HG02870 (cell line): ENCODE measurements at regions not wholly inside any gene's neighbourhood (a gene's known extent, or its start where the extent isn't known, plus 50 kb on each side); places are given as distances from the start of the nearest gene placed in this dataset.
A peak's percentile ranks its signal among the peaks of the same experiment; 100 is the strongest.

Experiments
- ATAC-seq: cut with Tn5 transposase; IDR thresholded peaks from one replicate; pipeline ENCODE4 v1.9.1; 2021; ENCODE audit warnings: mild to moderate bottlenecking, moderate library complexity; ENCODE audit not compliant: unreplicated experiment

DNA sequence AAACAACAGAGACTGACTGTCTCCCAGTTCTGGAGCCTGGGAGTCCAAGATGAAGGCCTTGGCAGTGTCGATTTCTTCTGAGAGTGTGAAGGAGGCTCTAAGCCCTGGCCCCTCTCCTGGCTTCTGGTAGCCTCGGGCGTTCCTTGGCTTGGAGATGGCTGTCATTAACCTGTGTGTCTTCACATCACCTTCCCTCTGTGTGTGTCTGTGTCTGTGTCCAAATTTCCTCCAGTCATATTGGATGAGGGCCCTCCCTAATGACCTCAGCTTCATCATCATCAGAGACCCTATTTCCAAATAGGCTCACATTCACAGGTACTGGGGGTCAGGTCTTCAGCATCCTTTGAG is 138.3 kb downstream of the TOMM20 start:
- no peak for ATAC-seq

DNA sequence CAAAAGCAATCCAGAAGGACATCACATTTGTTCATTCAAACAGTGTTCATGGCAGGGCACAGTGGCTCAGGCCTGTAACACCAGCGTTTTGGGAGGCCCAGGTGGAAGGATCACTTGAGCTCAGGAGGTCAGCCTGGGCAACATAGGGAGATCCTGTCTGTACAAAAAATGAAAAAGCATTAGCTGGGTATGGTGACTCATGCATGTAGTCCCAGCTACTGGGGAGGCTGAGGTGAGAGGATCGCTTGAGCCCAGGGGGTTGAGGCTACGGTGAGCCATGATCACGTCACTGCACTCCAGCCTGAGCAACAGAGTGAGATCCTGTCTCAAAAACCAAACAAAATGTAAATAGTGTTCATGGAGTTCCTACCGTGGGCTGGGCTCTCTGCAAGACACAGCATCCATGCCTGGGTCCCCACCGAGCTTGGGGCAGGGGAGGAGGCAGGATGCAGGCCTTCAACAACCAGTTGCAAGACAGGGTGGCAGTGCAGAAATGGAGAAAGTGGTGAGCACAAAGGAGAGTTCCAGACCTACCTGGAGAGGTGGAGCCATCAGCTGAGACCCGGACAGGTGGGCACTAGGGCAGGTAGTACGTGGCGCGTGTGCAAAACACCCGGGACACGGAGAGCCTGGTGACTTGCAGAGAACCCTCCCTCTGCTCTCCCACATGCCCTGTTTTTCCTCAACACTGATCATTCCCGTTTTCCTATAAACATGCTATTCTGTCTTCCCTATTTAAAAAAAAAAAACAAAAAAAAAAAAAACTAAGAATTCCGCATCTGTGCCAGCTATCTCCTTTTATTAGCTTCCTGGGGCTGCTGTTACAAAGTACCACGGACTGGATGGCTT is 138.9 kb downstream of the TOMM20 start:
- no peak for ATAC-seq

DNA sequence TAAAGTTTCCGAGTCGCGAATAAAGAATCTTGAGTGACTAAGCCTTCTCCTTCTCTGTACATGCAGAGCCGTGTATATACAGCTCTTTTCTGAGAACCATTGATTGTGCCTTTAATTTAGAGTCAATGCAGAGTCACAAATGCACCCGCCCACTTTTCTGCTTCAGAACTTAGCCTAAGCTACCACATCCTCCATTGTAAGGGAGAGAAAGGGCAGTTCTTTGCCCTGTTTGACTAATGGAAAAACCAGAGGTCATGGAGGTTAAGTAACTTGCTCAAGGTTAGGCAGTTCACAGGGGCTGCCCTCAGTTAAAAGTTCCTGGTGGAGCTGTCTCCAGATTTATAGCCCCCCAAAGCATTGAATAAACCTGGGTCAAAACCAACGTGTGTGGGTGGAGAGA is 139.6 kb downstream of the TOMM20 start:
- no peak for ATAC-seq

DNA sequence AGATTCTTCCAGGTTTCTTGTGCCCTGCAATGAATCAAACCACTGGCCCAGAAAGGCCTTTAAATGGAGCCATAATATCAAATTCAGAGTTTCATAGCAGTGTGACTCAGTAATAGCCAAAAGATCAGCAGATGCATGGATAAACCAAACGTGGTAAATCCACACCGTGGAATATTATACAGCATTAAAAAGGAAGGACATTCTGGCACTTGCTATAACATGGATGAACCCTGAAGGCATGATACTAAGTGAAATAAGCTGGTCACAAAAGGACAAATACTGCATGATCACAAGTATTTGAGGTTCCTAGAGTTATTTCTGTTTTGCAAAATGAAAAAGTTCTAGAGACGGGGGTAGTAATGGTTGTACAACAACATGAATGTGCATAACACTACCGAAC is 140.1 kb downstream of the TOMM20 start:
- ATAC-seq: no peak

DNA sequence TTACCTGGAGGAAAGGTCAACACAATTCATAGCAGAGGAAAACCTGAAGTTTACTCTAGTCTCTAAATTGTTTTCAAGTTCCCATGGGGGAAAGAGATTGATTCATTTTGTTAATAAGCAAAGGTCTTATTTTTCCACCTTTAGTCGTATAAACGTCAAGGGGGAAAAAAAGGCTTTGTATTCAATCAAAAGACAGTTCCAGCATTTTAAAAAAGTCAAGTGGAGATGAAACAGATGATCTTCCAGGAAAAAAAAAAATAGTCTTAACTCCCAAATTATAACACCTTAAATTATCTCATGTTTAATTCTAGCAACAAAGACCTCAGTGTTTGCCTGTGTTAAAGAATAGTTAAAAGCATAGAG is 140.5 kb downstream of the TOMM20 start:
- ATAC-seq: no peak

DNA sequence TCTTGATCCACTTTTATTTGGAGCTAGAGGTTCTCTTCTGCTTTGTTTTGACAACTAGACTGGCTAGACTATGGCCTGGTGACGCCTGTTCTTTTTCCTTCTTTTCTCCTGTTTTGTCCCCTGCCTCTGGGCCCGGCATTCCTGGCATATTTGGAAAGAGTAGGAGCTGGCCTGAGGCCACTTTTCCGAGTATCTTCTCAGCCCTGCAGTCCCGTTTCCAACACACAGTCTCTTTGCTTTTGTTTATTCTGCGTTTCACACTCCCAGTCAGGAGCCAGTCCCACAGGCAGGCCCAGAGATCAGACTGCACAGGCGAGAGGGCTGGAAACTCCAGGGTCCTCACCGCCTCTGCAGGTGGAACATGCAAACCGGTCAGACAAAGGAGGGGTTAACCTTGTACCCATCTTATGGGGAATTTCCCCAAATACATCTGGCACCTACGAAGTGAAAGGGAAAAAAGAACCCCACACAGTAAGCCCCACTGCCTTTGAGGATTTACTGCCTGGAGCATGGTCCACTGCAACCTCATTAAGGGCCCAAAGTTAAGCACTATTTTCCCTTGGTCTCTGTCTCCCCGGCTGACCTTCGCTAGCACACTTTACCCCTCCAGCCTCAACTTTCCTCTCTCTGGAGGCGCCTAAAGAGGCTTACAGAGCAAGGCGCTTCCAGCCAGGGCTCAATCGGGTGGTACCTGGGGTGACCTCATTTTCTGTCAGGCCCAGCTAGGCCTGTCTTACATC is 141.1 kb downstream of the TOMM20 start:
- ATAC-seq: peak; percentile 58

DNA sequence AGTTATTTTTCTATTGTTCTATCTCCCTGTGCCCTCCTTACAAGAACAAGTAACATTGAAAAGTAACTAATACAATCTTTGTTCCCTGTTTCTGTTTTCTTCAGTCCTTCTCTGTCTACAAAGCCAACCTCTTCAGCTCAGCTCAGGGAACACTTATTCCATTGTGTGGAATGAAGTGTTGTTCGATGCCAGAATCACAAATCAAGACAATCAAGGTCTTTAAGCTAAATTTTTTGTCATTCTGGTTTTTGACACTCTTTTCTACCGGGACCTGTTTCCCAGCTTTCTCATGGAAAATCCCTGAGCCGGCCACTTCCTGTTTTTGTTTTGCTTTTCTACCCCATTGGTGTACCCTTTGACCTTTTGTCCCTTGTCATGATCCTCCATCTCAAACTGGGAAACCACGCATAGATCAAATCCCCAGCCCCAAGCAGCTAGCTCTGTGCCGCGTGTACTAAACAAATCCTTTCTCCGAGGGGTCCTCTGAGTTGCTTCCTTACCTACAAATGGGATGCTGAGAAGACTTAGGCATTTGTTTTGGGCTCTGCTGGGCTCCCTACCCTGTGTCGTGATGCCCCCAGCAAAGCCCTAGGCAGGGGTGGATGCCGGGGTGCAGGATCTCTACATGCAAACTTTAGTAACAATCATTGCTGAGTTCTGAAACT is 141.8 kb downstream of the TOMM20 start:
- no peak for ATAC-seq

DNA sequence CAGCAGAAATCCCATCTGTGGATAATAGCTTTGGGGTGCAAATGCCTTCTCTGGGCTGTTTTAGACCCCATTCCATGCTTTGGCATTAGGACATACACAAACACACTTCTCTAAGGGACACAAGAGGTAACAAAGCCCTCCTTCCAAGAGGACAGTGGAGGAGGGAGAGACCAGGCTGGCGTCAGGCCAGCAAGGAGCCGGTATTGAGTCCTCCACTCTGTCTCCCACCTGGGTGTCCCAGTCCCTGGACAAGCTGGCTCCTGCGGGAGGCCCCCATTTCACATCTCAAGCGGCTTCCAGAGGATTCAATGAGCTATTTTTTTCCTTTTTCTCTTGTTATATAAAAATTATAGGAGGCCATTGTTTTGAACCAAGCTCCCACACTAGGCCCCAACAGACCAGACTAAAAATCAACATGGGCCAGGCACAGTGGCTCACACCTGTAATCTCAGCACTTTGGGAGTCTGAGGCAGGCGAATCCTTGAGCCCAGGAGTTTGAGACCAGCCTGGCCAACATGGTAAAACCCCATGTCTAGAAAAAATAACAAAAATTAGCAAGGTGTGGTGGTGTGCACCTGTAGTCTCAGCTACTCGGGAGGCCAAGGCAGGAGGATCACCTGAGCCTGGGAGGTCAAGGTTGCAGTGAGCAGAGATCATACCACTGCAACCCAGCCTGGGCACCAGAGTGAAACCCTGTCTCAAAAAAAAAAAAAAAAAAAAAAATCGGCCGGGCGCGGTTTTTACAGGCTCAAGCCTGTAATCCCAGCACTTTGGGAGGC is 142.9 kb downstream of the TOMM20 start:
- no peak for ATAC-seq

DNA sequence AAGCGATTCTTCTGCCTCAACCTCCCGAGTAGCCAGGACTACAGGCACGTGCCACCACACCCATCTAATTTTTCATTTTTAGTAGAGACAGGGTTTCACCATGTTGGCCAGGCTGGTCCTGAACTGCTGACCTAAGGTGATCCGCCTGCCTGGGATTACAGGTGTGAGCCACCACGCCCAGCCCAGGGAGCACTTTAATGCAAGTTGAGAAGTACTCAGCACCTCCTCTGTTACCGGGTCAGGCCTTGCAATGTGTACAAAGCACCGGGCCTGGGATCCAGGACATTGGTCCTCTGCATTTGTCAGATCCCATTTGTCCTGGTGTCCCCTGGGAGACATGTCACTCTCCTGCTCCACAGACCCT is 143.6 kb downstream of the TOMM20 start:
- no peak for ATAC-seq

DNA sequence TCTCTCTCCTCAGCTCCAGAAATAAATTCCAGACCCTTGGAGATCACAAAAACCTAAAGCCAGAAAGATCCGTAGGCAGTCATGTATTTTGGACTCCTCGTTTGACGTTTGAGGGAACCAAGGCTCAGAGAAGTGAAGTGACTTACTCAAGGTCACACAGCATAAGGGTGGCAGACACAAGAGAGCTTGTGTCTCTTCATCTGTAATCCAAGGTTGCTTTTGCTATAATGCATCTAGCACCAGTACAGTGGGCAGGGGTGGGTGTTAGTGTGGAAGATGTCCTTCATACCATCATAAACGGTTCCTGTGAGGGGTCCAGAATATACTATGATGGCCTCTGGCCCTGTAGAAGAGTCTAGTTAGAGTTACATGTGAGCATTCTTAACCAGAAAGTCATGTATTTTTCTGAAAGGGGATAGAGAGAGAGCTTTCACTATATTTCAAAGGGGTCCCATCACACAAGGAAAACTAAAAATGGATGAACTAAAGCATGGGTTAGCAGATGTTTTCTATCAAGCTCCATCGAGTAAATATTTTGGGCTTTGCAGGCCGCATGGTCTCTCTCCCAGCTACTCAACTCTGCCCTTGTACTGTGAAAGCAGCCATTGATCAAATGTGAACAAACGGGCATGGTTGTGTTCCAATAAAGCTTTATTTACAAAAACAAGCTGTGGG is 144.9 kb downstream of the TOMM20 start:
- no peak for ATAC-seq

DNA sequence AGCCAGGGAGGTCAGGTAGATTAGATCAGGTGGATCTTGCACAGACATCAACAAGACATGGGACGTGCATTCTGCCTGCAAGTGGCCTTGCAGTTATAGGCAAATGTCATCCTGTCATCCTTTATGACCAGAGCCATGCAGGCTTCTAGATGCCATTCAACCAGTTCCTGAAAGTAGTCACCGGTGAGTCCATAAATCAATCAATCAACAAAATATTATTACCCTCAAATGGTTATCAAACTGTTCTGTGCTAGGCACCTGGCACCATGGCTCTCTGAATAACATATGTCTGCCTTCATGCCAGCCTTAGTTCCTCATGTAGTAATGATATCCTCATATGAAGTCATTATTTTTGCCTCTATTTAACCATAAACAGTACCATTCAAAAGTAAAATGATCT is 146.9 kb downstream of the TOMM20 start:
- ATAC-seq: no peak

DNA sequence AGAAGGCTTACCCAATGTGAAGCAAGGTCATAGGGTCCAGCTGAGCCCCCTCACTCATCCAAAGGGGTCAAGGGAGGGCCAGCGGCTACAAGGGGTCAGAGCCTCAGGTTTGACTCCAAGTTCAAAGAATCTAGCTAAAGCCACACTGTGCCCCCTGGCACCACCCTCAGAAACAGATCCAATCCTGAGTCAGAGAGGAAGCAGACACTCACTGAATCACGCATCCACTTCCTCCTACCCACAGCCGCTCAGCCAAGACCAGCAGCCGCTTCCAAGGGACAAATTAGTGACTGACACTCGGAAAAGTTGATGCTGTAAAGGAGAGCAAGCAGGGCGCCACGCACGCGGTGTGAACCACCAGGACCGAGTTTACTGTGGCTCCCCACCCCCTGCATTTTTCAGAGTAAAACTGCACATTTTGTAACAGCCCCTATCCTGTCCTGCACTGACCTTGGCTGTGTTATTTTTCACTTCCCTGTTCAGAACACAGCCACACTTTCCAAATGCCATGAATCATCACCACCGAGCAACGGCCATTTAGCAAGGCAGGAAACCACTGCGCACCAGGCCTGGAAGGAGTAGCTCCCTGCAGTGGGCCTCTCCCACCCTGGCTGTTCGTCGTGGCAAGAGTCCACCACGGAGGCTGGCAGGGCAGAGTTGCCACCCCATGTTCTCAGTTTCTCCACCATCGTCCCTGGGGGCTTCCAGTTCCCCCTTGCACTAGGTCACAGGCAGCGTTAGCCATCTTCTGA is 147.8 kb downstream of the TOMM20 start:
- peak; percentile 37 for ATAC-seq

DNA sequence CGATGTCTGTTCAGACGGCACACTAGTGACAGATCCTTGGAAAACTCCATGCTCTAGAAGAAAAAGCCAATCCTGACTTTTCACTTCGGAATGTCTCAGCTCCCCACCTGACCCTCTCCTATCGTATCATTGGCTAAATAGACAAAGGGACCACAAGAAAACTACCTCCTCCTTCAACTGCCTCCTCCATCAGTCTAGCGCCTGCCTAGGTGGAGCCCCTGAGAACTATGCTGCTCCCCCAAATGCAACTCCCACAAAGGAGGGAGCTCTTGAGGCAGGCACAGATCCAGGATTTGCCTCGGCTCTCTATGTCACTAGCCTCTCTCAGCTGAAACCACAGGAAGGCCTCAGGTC is 148.4 kb downstream of the TOMM20 start:
- peak; percentile 2 for ATAC-seq

DNA sequence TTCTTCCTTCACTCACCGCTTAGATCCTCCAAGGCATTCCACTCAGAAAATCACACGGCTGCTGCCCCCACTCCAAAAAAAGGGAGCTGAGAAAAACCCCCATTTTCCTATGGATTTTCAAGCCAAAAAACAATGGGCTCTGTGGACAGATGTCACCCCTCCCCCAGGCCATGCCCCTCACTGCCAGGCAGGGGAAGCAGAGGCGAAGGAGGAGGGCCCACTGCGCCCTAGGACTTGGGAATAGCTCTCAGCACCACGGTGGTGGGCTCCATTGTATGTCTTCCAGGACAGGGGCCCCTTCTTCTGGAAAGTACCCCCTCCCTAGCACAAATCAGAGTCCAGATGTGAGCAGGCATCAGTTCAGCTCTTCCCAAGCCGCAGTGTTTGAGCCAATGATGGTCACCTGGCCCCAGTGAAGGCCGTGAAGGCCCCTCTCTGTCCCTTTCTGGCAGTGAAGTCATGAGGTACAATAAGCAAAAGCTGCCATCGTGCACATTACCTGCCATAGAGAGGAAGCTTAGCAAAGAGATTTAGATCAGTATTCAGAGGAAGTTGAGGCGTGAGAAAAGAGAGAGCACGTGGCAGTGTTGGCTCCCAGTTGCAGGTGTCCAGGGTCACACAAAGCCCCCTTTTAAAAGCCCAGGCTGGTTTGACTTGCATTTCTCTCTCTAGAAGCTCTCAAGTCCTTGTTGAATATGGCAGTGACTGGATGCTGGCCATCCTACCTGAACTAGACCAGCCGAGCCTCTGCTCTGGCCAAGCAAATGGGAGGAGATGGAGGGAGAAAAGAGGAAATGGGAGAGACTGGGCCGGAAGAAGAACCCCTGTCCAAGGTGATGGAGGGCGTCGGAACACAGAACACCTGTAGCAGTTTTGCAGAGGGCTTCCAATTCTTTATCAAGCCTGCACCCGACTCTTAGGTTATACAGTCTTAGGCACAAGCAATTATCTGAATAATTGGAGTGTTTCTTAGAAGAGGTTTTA is 149.0 kb downstream of the TOMM20 start:
- ATAC-seq: no peak

DNA sequence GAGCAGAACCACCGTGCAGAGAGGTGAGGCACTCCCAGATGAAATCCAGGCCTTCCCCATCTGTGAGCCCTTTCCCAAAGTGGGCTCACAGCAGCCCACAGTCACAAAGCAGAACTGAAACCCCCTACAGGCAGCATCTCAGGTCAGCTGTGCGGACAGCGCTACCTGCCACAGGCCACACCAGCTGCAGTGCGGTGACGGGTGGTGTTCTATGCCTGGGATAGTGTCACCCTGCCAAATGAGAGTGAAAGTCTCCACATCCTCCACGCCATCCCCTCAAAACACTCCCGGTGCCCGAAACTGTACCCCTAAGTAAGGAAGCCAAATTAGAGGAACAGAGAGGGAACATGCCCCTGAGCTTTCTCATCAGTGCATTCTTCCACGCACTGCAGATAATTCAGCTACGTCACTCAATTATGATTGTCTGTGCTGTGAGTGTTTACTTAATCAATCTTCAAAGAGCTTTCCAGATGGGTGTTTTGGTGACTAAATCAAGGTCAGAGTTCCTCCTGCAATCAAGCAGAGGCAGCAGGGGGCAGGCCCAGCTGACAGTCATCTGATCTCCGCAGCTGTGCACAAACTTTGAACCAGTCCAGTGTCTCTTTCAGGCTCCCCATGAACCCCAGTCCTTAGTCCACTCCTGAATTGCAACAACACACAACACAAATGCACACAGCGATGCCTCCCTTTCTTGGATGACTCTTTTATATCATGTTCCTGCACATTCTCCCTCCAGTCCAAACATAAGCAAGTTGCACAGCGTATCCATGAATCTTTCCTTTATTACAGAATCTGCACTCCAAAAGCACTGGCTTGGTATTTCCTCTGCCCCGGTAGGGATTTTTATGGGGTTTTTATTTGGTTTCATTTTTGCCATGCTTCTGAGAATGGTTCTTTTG is 150.0 kb downstream of the TOMM20 start:
- ATAC-seq: peak; percentile 61

DNA sequence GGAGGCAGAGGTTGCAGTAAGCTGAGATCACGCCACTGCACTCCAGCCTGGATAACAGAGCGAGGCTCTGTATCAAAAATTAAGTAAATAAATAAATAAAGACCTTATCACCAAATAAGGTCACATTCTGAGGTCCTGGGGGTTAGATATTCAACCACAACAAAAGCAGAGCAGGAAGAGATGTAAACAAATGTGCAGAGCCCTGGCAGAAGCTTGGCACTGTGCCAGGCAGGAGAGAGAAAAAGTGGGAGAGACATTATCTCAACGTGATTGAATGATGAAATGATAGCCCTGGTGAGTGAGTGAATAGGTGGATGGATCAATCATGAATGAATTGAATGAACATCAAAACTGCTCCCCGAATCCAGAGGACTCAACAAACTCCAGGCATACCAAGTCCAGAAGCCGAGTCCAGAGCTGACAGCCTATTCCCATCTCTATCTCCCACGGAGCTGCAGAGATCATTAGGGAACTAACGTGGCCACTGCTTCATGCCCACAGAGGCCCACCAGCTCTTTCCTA is 150.7 kb downstream of the TOMM20 start:
- no peak for ATAC-seq

DNA sequence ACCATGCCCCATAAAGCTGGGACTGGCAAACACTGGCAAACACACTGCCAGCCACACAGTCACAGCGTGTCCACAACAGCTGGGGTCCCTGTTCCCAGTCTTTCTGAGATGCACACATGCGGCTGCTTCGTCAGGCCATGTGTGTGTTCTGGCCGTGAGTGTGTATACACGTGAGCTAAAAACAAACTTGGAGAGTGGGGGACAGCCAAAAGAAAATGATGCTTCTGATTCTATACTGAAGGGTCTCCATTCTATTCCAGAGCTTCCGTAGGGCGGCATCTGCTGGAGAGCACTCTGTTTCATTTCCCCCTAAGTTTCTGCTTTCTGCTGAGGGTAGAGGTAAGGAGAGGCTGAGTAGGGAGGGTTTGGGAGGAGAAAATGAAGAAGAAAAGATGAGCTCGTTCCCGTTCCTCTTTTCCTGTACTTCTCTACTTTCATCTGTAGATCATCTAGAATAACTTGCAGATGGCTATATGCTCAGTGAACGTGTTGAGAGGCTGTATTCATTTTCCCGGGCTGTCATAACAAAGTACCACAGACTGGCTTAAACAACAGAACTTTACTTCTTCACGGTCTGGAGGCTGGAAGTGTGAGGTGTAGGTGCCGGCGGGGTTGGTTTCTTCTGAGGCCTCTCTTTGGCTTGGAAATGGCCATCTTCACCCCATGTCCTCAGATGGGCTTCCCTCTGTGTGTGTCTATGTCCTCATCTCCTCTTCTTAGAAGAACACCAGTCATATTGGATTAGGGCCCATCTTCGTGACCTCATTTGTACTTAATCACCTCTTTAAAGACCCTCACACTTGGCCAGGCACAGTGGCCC is 151.6 kb downstream of the TOMM20 start:
- ATAC-seq: no peak
